ENCODE measurements at regions not wholly inside any gene's neighbourhood (a gene's known extent, or its start where the extent isn't known, plus 50 kb on each side); places are given as distances from the start of the nearest gene placed in this dataset.
"Not testable (repeated sequence)": the region's sequence is repeated elsewhere in the genome, so short reads cannot be mapped to it uniquely, and the experiment has no call there.

DNA sequence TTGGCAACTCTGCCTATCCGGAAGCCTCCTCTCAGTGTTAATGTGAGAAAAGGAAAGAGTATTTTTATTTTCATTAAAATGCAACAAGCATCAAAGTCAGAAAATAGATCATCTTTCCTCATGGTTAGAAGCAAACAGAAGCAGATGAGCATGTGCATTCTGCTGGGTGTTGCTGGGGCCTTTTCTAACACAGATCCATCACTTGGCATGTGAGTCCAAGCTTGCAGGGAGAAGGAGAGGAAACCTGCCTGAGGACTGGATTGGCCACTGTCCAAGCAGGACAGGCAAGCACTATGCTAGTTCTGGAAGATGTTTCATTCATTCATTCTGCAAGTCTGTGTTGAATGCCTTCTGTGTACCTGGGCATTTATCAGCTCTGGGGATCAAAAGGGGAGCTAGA is 348.7 kb upstream of the PCSK5 start:
- no peak for DNase-seq (ENCODE audit: low spot score)

- no peak for DNase-seq (ENCODE audit: low spot score)
Observed at GRCh38 chr9:75544815-75545214, 345.7 kb upstream of the PCSK5 start.

DNA sequence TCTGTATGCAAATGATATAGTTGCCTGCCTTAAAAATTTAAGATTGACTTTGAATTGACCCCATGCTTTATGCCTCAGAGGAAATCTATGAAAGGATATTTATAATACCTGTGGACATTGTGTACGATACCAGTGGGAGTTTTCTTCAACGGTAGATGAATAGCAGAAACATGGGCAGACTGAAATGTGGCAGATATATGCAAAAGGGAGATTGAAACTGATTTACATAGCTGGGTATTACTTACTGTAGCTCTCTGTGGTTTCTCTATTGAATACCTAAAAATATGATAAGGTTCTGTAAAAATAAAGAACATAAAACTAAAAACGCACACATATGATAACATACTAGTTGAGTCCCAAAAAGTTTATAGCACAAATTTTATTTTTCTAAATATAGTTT is 345.2 kb upstream of the PCSK5 start:
- no peak for DNase-seq (ENCODE audit: low spot score)

GRCh38 chr9:75548871-75549270 is 341.6 kb upstream of the PCSK5 start:
- DNase-seq (ENCODE audit: low spot score): no peak

GRCh38 chr9:75551861-75552260 is 338.6 kb upstream of the PCSK5 start:
- no peak for DNase-seq (ENCODE audit: low spot score)

DNA sequence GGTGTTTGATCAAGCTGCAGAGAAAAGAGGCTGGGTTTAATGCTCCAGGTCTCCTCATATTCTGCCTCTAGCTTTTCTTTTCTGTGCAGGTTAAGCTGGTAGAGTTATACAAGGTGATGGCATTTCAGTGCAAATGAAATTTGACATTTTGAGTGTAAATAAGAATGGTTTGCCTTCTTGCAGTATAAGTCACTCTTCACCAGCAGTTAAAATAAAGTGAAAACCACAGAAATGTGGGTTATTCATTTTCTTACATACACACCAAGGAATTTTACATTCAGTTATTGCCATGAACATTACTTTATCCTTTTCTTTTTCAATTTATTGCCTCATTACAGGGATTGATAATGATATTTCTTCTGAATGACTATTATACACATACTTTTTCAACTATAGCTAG is 337.5 kb upstream of the PCSK5 start:
- no peak for DNase-seq (ENCODE audit: low spot score)

DNA sequence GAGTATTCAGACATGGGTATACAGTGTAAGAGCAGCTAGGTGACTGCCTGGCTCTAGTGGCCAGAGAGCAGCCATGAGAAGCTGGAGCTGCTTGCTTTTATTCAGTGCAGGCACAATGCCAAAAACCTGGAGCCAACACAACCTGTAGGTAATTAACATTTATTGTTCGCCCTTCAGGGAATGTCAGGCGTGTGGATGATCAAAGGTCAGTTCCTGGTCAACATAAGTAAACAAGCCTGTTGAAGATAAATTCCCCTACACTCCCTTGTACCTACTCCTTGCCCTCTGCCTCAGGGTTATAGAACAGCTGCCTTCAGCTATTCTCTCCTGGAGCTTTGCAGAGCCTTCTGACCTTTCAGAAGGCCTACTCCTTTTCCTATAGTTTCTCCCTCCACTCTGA is 323.7 kb upstream of the PCSK5 start:
- not testable (repeated sequence) for DNase-seq (ENCODE audit: low spot score)

GRCh38 chr9:75570538-75570937 is 319.9 kb upstream of the PCSK5 start:
- DNase-seq (ENCODE audit: low spot score): no peak

- DNase-seq (ENCODE audit: low spot score): no peak
Observed at GRCh38 chr9:75574569-75574968, 315.9 kb upstream of the PCSK5 start.

DNA sequence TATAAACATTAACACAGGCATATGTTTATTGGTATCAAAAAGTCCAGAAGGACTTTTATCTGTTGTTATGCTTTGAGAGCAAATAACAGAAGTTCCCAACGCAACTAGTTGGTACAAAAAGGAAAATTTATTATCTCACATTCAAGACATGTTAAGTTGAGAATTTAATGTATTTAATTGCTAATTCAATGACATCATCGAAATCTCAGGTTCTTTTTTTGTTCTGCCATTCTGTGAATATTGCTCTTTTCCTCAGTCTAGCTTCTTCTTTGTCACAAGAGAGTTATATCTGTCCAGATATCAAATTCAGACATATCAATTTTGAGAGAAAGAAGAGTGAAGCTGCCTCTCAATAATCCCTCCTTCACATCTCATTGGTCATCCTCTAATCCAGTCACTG is 307.6 kb upstream of the PCSK5 start:
- DNase-seq (ENCODE audit: low spot score): no peak

DNA sequence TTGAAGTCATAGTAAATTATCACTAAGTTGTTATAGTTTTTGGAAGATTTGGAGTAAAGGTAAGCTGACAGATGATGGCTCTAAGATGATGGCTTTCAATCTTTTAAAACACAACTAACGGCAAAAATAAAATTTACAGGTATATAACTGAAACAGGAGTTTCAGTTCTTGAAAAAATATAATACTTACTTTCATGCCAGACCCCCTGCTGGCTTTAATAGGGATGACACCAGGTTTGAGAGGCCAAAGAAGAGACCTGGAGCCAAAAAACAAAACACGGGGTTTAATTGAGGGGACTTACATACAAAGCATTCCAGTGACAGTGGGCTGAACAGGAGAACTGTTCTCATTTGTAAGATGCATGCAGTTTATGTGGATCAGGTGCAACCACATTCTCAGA is 301.7 kb upstream of the PCSK5 start:
- peak; percentile 7 for DNase-seq (ENCODE audit: low spot score)

GRCh38 chr9:75589497-75589896 is 301.0 kb upstream of the PCSK5 start:
- DNase-seq (ENCODE audit: low spot score): no peak

DNA sequence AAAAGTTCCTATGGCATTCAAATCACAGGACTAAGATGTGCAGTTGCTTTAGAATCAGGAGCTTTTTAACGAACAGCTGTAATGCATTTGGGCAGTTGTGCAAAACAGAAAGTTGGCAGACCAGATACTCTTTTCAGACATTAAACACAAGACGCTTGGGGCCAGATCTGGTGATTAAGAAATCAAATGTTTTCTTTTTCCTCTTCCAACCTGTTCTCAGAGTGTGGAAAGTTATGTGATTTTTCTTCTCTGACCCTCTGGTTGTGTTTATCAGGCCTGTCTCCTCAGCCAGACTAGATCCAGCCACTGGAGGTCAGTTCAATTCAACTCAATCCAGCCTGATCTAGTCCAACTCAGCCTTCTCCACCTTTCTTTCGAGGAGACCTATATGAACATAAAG is 298.5 kb upstream of the PCSK5 start:
- no peak for DNase-seq (ENCODE audit: low spot score)

- no peak for DNase-seq (ENCODE audit: low spot score)
Observed at GRCh38 chr9:75592586-75592985, 297.9 kb upstream of the PCSK5 start.

DNA sequence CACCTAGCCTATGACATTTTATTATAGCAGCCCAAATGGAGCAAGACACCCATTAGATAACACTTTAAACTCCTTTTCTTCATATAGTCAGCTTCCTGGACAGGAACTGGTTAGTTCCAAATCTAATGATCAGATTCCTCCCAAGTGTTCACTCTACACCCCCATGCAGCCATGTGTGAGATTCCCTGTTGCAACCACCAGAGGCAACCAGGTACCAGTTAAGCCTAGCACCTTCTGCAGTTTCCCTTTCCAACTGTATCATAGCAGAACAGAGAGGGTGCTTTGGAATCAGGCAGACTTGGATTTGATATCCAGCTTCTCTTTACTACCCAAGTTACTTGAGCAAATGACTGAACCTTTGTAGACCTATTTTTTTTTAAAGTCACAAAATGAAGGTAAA is 296.6 kb upstream of the PCSK5 start:
- DNase-seq (ENCODE audit: low spot score): no peak

- DNase-seq (ENCODE audit: low spot score): no peak
Observed at GRCh38 chr9:75599126-75599525, 291.3 kb upstream of the PCSK5 start.

DNA sequence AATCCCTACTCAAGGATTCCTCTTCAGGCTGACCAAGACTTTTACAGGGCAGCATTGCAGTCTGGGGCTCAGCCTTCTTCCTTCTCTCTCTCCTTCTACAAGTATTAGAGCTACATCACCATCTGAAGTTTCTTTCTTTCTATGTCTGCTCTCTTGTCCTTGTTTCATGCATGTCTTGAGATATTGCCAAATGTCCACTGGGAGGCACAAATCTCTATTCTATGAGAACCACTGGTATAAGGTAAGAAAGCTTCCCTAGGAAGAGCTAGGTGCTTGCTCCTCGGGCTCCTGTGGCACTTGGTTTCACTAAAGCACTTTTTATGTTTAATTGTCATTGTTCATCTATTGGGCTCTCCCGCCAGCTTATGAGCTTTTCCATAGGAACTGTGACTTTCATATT is 289.2 kb upstream of the PCSK5 start:
- no peak for DNase-seq (ENCODE audit: low spot score)

- no peak for DNase-seq (ENCODE audit: low spot score)
Observed at GRCh38 chr9:75602060-75602459, 288.4 kb upstream of the PCSK5 start.

GRCh38 chr9:75604661-75605060 is 285.8 kb upstream of the PCSK5 start:
- DNase-seq (ENCODE audit: low spot score): no peak

DNA sequence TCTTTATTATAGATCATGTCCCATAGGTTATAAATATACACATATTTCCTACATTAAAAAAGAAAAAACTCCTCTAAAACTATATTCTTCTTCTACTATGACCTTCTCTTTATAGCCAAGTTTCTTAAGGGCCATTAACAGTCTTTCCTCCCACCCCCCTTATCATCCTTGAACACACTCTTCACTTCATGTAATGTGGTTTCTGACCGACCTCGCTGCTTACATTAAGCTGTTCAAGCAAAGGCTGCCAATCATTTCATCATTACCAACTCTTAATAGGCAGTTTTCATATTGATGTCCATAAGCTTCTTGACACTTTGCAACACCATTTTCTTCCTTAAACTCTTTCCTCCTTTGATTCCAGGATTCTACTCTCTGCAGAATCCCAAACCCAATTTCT is 283.0 kb upstream of the PCSK5 start:
- DNase-seq (ENCODE audit: low spot score): no peak

GRCh38 chr9:75609401-75609800 is 281.1 kb upstream of the PCSK5 start:
- DNase-seq (ENCODE audit: low spot score): no peak

- DNase-seq (ENCODE audit: low spot score): no peak
Observed at GRCh38 chr9:75610246-75610645, 280.2 kb upstream of the PCSK5 start.

- DNase-seq (ENCODE audit: low spot score): no peak
Observed at GRCh38 chr9:75612205-75612604, 278.3 kb upstream of the PCSK5 start.

- DNase-seq (ENCODE audit: low spot score): no peak
Observed at GRCh38 chr9:75612754-75613153, 277.7 kb upstream of the PCSK5 start.

DNA sequence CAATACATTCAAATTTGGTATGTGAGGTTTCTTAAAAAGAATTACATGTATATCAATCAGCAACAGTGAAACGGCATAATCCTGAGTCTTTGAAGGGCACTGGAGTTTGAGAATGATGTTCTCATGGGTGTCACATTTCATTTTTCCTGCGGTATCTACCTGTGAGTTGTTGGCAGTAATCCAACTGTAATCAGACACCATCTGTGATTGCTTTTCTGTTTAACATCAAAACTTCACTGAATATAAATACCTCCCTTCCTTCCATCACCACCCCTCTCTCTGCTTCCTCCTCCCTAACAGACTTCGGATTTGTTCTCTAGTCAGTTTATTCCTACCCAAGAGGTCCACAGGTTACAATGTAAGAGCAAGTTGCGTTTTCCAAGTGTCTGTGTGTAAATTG is 275.2 kb upstream of the PCSK5 start:
- DNase-seq (ENCODE audit: low spot score): no peak

All from germinal center (tissue), 1 donor.